Stimulated activated CD4-positive, alpha-beta T cell treated with anti-CD3 and anti-CD28 coated beads, Interleukin-2, amount 100 ng/mL, for 24 hours (primary cell): ENCODE measurements at regions not wholly inside any gene's neighbourhood (a gene's known extent, or its start where the extent isn't known, plus 50 kb on each side); places are given as distances from the start of the nearest gene placed in this dataset.

Source experiments
- DNase-seq, 2 donors: peaks; one replicate each; pipeline ENCODE4 v3.0.0-alpha.2; 2020

- DNase-seq: no peak
These were observed 58.8 kb upstream of the ZNF536 start for GRCh38 chr19:30313353-30313750.

- DNase-seq: no peak
These were observed 58.0 kb upstream of the ZNF536 start for GRCh38 chr19:30314056-30314804.

GRCh38 chr19:30314805-30315155 lies 57.4 kb upstream of the ZNF536 start:
- DNase-seq: no peak

- no peak for DNase-seq
These were observed 57.0 kb upstream of the ZNF536 start for GRCh38 chr19:30315159-30315558.

- no peak for DNase-seq
These were observed 56.1 kb upstream of the ZNF536 start for GRCh38 chr19:30316000-30316491.

- DNase-seq: no peak
These were observed 55.6 kb upstream of the ZNF536 start for GRCh38 chr19:30316560-30317106.

GRCh38 chr19:30317403-30317802 lies 54.8 kb upstream of the ZNF536 start:
- DNase-seq: no peak

- no peak for DNase-seq
These were observed 53.9 kb upstream of the ZNF536 start for GRCh38 chr19:30318261-30318660.

GRCh38 chr19:30318936-30319335 lies 53.2 kb upstream of the ZNF536 start:
- DNase-seq: no peak

- DNase-seq: no peak
These were observed 52.8 kb upstream of the ZNF536 start for GRCh38 chr19:30319411-30319810.

- DNase-seq: no peak
These were observed 52.3 kb upstream of the ZNF536 start for GRCh38 chr19:30319876-30320275.

GRCh38 chr19:30320466-30320865 lies 51.7 kb upstream of the ZNF536 start:
- DNase-seq: no peak

GRCh38 chr19:30320916-30321315 lies 51.3 kb upstream of the ZNF536 start:
- DNase-seq: no peak
